HepG2 (cell line): ENCODE measurements at regions not wholly inside any gene's neighbourhood (a gene's known extent, or its start where the extent isn't known, plus 50 kb on each side); places are given as distances from the start of the nearest gene placed in this dataset.

Source experiments
- ATAC-seq: fragments of 200-7000 bp; cut with Tn5 transposase; 3 replicates; pipeline ENCODE4 v1.9.1; 2020; ENCODE audit warnings: mild to moderate bottlenecking, moderate library complexity
- BruUV-seq: library from RNA; stranded (reverse); fragments of 400-500 nt; replicated peaks from 2 replicates; lab custom pipeline; 2021; lab: Mats Ljungman, UMichigan
- CTCF ChIA-PET: fragments of 300-600 bp; formaldehyde crosslinking; extraction: SDS; loops from one replicate; lab custom pipeline; 2021; ENCODE audit warnings: low total read pairs, inconsistent platforms, low intra/inter-chr PET ratio; lab: Yijun Ruan, JAX
- POLR2A ChIA-PET: fragments of 350-600 bp; sonication (Branson Sonifier 250); formaldehyde crosslinking; loops from one replicate; lab custom pipeline; 2020; ENCODE audit warnings: antibody characterized with exemption, inconsistent platforms; lab: Yijun Ruan, JAX
- DNase-seq: peaks from one replicate; pipeline ENCODE4 v3.0.0-alpha.2; 2015; ENCODE audit warnings: low spot score
- FAIRE-seq: peaks from 3 replicates; lab custom pipeline; 2011; peaks lifted over from hg19 to GRCh38; lab: Jason Lieb, UNC
- H2AFZ ChIP-seq: one replicate; pipeline ENCODE4 v1.6.1; 2011; ENCODE audit warnings: low read length, inconsistent platforms
- H3K27ac ChIP-seq: fragments of 300-600 bp; 3 replicates; pipeline ENCODE4 v1.8.0; 2011; ENCODE audit warnings: mixed run types, mild to moderate bottlenecking, mixed read lengths, low read length, inconsistent platforms; ENCODE audit not compliant: insufficient read depth; ENCODE audit errors: extremely low read length
- H3K27me3 ChIP-seq, 2 experiments: fragments of 200-600 bp in 1 of 2; 2 replicates in 1 of 2; 3 replicates in 1 of 2; pipeline versions ENCODE4 v1.6.0 to v1.8.0; 2011; ENCODE audit warnings: low read length in 2 of 2, mild to moderate bottlenecking in 2 of 2, moderate library complexity in 2 of 2, inconsistent platforms in 1 of 2; ENCODE audit not compliant: insufficient read depth in 2 of 2, control insufficient read depth in 1 of 2
- H3K36me3 ChIP-seq, 2 experiments: fragments of 200-600 bp in 1 of 2; replicated peaks in 1 of 2; 2 replicates in 1 of 2; 3 replicates in 1 of 2; pipeline versions ENCODE4 v1.5.1 to v1.8.0; 2011; ENCODE audit warnings: low read length in 2 of 2, inconsistent platforms in 1 of 2; ENCODE audit not compliant: insufficient read depth in 2 of 2, control insufficient read depth in 1 of 2
- H3K4me1 ChIP-seq: 2 replicates; pipeline ENCODE4 v1.5.1; 2012; ENCODE audit warnings: low read length, inconsistent platforms; ENCODE audit not compliant: insufficient read depth
- H3K4me2 ChIP-seq: 2 replicates; pipeline ENCODE4 v1.6.0; 2011; ENCODE audit warnings: low read depth, low read length, inconsistent platforms
- H3K4me3 ChIP-seq, 3 experiments: fragments of 200-600 bp in 1 of 3; sonication (generic), shearing (Covaris generic) in 1 of 3; replicated peaks in 1 of 3; 2 replicates each; pipeline ENCODE4 v1.5.1; 2011 to 2016; ENCODE audit warnings: low read length in 3 of 3, inconsistent platforms in 2 of 3, low read depth in 2 of 3, mild to moderate bottlenecking in 2 of 3, control low read depth in 1 of 3, mixed read lengths in 1 of 3; ENCODE audit not compliant: insufficient read depth in 1 of 3
- H3K79me2 ChIP-seq: one replicate; pipeline ENCODE4 v1.6.1; 2011; ENCODE audit warnings: low read length, inconsistent platforms; ENCODE audit not compliant: insufficient read depth
- H3K9ac ChIP-seq: 2 replicates; pipeline ENCODE4 v1.6.0; 2011; ENCODE audit warnings: mild to moderate bottlenecking, low read depth, low read length, inconsistent platforms; ENCODE audit not compliant: insufficient read depth
- H3K9me3 ChIP-seq: 2 replicates; pipeline ENCODE4 v1.5.1; 2012; ENCODE audit warnings: mild to moderate bottlenecking, low read length
- H4K20me1 ChIP-seq: 2 replicates; pipeline ENCODE4 v1.6.0; 2011; ENCODE audit warnings: inconsistent platforms, mild to moderate bottlenecking, low read length, moderate library complexity; ENCODE audit not compliant: insufficient read depth
- ERF ChIP-seq: IDR thresholded peaks from 2 replicates; pipeline ENCODE4 v1.6.1; 2018; ENCODE audit warnings: missing biosample characterization, missing genetic modification reagents
- HHEX ChIP-seq: IDR thresholded peaks from 2 replicates; pipeline ENCODE4 v1.6.1; 2016; ENCODE audit warnings: control low read depth
- HNF4G ChIP-seq, 2 experiments: sonication (generic) in 1 of 2; formaldehyde crosslinking in 1 of 2; IDR thresholded peaks; 2 replicates each; pipeline versions ENCODE4 v1.4.0 to v1.6.1; 2011 to 2020; ENCODE audit warnings: borderline replicate concordance in 2 of 2, low read depth in 2 of 2, mild to moderate bottlenecking in 2 of 2, low read length in 1 of 2, missing genetic modification reagents in 1 of 2, moderate library complexity in 1 of 2
- KDM4B ChIP-seq: sonication (generic); formaldehyde crosslinking; IDR thresholded peaks from 2 replicates; pipeline ENCODE4 v1.4.0; 2020; ENCODE audit warnings: missing genetic modification reagents
- KLF11 ChIP-seq: IDR thresholded peaks from 2 replicates; pipeline ENCODE4 v1.6.1; 2016; ENCODE audit warnings: missing compliant biosample characterization
- MAFK ChIP-seq, 2 experiments: IDR thresholded peaks in 1 of 2; conservative IDR thresholded peaks in 1 of 2; 2 replicates each; pipeline ENCODE4 v1.6.1; 2011; ENCODE audit warnings: improper control_type of control experiment in 2 of 2, low read length in 2 of 2
- MZF1 ChIP-seq: sonication (generic); formaldehyde crosslinking; IDR thresholded peaks from 2 replicates; pipeline ENCODE4 v1.8.1; 2023; ENCODE audit warnings: mild to moderate bottlenecking, missing genetic modification reagents, borderline replicate concordance
- NR1H2 ChIP-seq: sonication (generic); formaldehyde crosslinking; IDR thresholded peaks from 2 replicates; pipeline ENCODE4 v1.8.1; 2022; ENCODE audit warnings: low read depth, missing genetic modification reagents, borderline replicate concordance
- RXRB ChIP-seq: IDR thresholded peaks from 2 replicates; pipeline ENCODE4 v1.6.1; 2016; ENCODE audit warnings: borderline replicate concordance, missing genetic modification reagents, missing compliant biosample characterization
- TGIF2 ChIP-seq: IDR thresholded peaks from 2 replicates; pipeline ENCODE4 v1.6.1; 2016; ENCODE audit warnings: control low read depth, missing compliant biosample characterization
- U2AF1 ChIP-seq: fragments of 200-400 bp; formaldehyde crosslinking; optimal IDR thresholded peaks from 2 replicates; pipeline ENCODE3; 2017; ENCODE audit warnings: mild to moderate bottlenecking, low read depth, low read length
- ZBED4 ChIP-seq: sonication (generic); formaldehyde crosslinking; IDR thresholded peaks from 2 replicates; pipeline ENCODE4 v1.4.0; 2020; ENCODE audit warnings: missing genetic modification reagents, borderline replicate concordance
- ZIK1 ChIP-seq: sonication (generic); formaldehyde crosslinking; IDR thresholded peaks from 2 replicates; pipeline ENCODE4 v1.5.0; 2020; ENCODE audit warnings: mild to moderate bottlenecking, low read depth, missing genetic modification reagents, borderline replicate concordance
- ZNF317 ChIP-seq: sonication (generic); formaldehyde crosslinking; IDR thresholded peaks from 2 replicates; pipeline ENCODE4 v1.5.0; 2020; ENCODE audit warnings: mild to moderate bottlenecking, missing genetic modification reagents
- ZNF354B ChIP-seq: sonication (generic); formaldehyde crosslinking; IDR thresholded peaks from 2 replicates; pipeline ENCODE4 v1.8.0; 2022; ENCODE audit warnings: mild to moderate bottlenecking, missing genetic modification reagents
- ZNF557 ChIP-seq: sonication (generic); formaldehyde crosslinking; IDR thresholded peaks from 2 replicates; pipeline ENCODE4 v1.4.0; 2020; ENCODE audit warnings: missing genetic modification reagents
- ZNF605 ChIP-seq: sonication (generic); formaldehyde crosslinking; IDR thresholded peaks from 2 replicates; pipeline ENCODE4 v1.8.0; 2022; ENCODE audit warnings: mild to moderate bottlenecking, missing genetic modification reagents
- ZNF780A ChIP-seq: sonication (generic); formaldehyde crosslinking; IDR thresholded peaks from 2 replicates; pipeline ENCODE4 v1.8.0; 2022; ENCODE audit warnings: mild to moderate bottlenecking, missing genetic modification reagents, moderate library complexity
- ZNF782 ChIP-seq: sonication (generic); formaldehyde crosslinking; IDR thresholded peaks from 2 replicates; pipeline ENCODE4 v1.4.0; 2020; ENCODE audit warnings: missing genetic modification reagents, mild to moderate bottlenecking, borderline replicate concordance
- WGBS: methylation state at CpG from one replicate; pipeline ENCODE4 v1.1.6; 2017; ENCODE audit warnings: low lambda C conversion rate; 5-methylcytosine and 5-hydroxymethylcytosine counted together
- in situ Hi-C: cut with HindIII; loops from 2 replicates; pipeline ENCODE4 v1.10.0; 2017; ENCODE audit warnings: low pct_unique_long_range_greater_than_20kb; ENCODE audit not compliant: extremely low pct_ligation_motif_present
- intact Hi-C: fragments of 100-400 bp; cut with micrococcal nuclease; formaldehyde crosslinking; loops from one replicate; pipeline ENCODE4 v1.10.0; 2022; ENCODE audit not compliant: unreplicated experiment

DNA sequence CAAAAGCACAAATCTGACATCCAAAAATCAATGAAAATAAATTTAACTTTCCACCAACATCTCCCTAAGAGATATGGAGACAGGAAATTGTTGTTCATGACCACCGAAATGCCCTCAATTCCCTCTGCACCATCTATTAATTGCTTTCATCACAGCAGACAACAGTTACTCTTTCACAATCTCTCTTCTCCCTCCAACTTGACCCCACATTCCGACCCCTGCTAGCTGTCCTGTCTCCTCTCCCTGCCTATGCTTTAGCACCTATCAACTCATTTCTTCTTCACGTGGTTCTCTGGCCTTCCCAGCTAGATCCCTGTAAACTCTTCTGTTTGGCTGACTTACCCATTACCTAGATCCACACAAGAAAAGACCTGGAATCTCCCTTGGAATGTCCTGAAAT is 173.9 kb upstream of the ADAMTS9 start:
- no peaks in the 10 kb centered on the region; a peak in 1 of 5 replicates for H3K27me3 ChIP-seq
- WGBS, result 2% methylated on average over 3 of the region's 3 CpGs
- DNase-seq (no peak), FAIRE-seq (no peak), ATAC-seq (no peak)
- CTCF ChIA-PET, result no interaction called here
- no peaks in the 10 kb centered on the region for H3K4me1 ChIP-seq
- no peak overlapping the region for H3K4me2 ChIP-seq
- no peaks in the 10 kb centered on the region for H3K36me3 ChIP-seq
- no peak overlapping the region for H2AFZ ChIP-seq
- no peaks in the 10 kb centered on the region for H4K20me1 ChIP-seq
- no peaks in the 10 kb centered on the region for H3K9me3 ChIP-seq
- no TSS peak for BruUV-seq
- H3K27ac ChIP-seq, result no peak overlapping the region
- in situ Hi-C loops, result no loop called here
- no peak overlapping the region for H3K4me3 ChIP-seq
- intact Hi-C loops, result no loop called here
- H3K79me2 ChIP-seq, result no peaks in the 10 kb centered on the region
- H3K9ac ChIP-seq, result no peak overlapping the region
- TF ChIP-seq ZIK1 (no peak), ZNF557 (CRISPR knock-in tag) (no peak), ZNF317 (no peak), KLF11 (CRISPR knock-in tag) (no peak), HHEX (no peak), HNF4G (IDR thresholded peaks at IDR 0.05; ENCODE audit: borderline replicate concordance, low read depth, low read length) (no peak), HNF4G (CRISPR knock-in tag; IDR thresholded peaks at IDR 0.05; ENCODE audit: borderline replicate concordance, low read depth) (no peak), ZNF605 (no peak), ZNF782 (no peak), KDM4B (CRISPR knock-in tag) (no peak)
- TF ChIP-seq, all 625 proteins: peak for 0
- POLR2A ChIA-PET, result no interaction called here

GRCh38 chr3:64860536-64860870 is 172.7 kb upstream of the ADAMTS9 start:
- H2AFZ ChIP-seq, result no peak overlapping the region
- no peak overlapping the region for H3K27ac ChIP-seq
- no peak overlapping the region for H3K4me2 ChIP-seq
- DNase-seq (no peak), FAIRE-seq (no peak), ATAC-seq (no peak)
- H3K27me3 ChIP-seq, result no peaks in the 10 kb centered on the region; a peak in 1 of 5 replicates
- 38% methylated on average over 2 of the region's 2 CpGs for WGBS
- no peak overlapping the region for H3K4me3 ChIP-seq
- ChIA-PET CTCF (no interaction called here), POLR2A (no interaction called here)
- H3K9me3 ChIP-seq, result no peaks in the 10 kb centered on the region
- intact Hi-C loops (no loop called here), in situ Hi-C loops (no loop called here)
- no peaks in the 10 kb centered on the region for H3K79me2 ChIP-seq
- H3K9ac ChIP-seq, result no peak overlapping the region
- no peaks in the 10 kb centered on the region for H3K36me3 ChIP-seq
- H3K4me1 ChIP-seq, result no peaks in the 10 kb centered on the region
- no TSS peak for BruUV-seq
- H4K20me1 ChIP-seq, result no peaks in the 10 kb centered on the region
- TF ChIP-seq TGIF2 (CRISPR knock-in tag), result no peak
- TF ChIP-seq ZNF780A (CRISPR knock-in tag), result no peak
- TF ChIP-seq U2AF1, result no peak
- TF ChIP-seq MZF1 (CRISPR knock-in tag), result no peak
- no peak for TF ChIP-seq ZBED4
- no peak for TF ChIP-seq MAFK (conservative IDR thresholded peaks at IDR 0.05 in 1 of 2, IDR thresholded peaks at IDR 0.05 in 1 of 2; ENCODE audit: low read length in 2 of 2)
- TF ChIP-seq ZNF354B, result no peak
- no peak for TF ChIP-seq NR1H2 (CRISPR knock-in tag)
- no peak for TF ChIP-seq ERF (CRISPR knock-in tag)
- no peak for TF ChIP-seq RXRB (CRISPR knock-in tag)
